ENCODE measurements at regions not wholly inside any gene's neighbourhood (a gene's known extent, or its start where the extent isn't known, plus 50 kb on each side); places are given as distances from the start of the nearest gene placed in this dataset.
"Not testable (repeated sequence)": the region's sequence is repeated elsewhere in the genome, so short reads cannot be mapped to it uniquely, and the experiment has no call there.

GRCh38 chrX:14344172-14344940 is 185.0 kb upstream of the GLRA2 start:
- no peak for DNase-seq
- 35 to 63% (median 37%) methylated on average over 3 of the region's 3 CpGs for WGBS, 3 donors
- Histone ChIP-seq H3K27me3 (ENCODE audit: control insufficient read depth in 3 of 3, insufficient read depth in 3 of 3, low read length in 3 of 3) (no peaks in the 10 kb centered on the region), H3K27ac (ENCODE audit: low read depth in 1 of 3, low read length in 2 of 3) (no peak overlapping the region), H3K4me1 (ENCODE audit: control insufficient read depth in 3 of 3, insufficient read depth in 2 of 3, low read depth in 1 of 3, low read length in 2 of 3) (no peaks in the 10 kb centered on the region), H3K9me3 (ENCODE audit: control insufficient read depth in 2 of 2, insufficient read depth in 1 of 2, low read depth in 1 of 2, low read length in 1 of 2) (no peaks in the 10 kb centered on the region), H3K4me3 (ENCODE audit: low read depth in 1 of 3, low read length in 3 of 3) (no peak overlapping the region), H3K36me3 (ENCODE audit: control insufficient read depth in 3 of 3, insufficient read depth in 2 of 3, low read depth in 1 of 3, low read length in 3 of 3) (no peaks in the 10 kb centered on the region)
- FAIRE-seq, result no peak

DNA sequence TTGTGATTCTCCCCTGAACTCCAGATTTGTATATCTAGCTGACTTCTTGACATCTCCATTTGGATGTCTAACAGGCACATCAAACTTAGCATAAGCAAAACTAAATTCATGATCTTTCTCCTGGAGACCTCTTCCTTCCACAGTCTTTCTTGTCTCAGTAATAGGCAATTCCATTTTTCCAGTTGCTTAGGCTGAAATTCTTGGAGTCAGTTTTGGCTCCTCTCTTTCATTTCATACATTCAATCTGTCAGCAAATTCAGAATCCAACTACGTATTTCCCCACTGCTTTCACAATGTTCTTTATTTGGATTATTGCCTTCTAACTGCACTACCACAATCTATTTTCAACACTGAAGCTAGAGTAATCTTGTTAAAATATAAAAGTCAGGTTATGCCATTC is 219.9 kb upstream of the GLRA2 start:
- H3K36me3 ChIP-seq (ENCODE audit: control insufficient read depth in 3 of 3, insufficient read depth in 2 of 3, low read depth in 1 of 3, low read length in 3 of 3), result no peaks in the 10 kb centered on the region
- FAIRE-seq, result no peak
- no peaks in the 10 kb centered on the region for H3K9me3 ChIP-seq (ENCODE audit: control insufficient read depth in 2 of 2, insufficient read depth in 1 of 2, low read depth in 1 of 2, low read length in 1 of 2)
- no peaks in the 10 kb centered on the region for H3K27me3 ChIP-seq (ENCODE audit: control insufficient read depth in 3 of 3, insufficient read depth in 3 of 3, low read length in 3 of 3)
- no peak overlapping the region for H3K27ac ChIP-seq (ENCODE audit: low read depth in 1 of 3, low read length in 2 of 3)
- 75 to 89% (median 86%) methylated on average over 1 of the region's 1 CpG for WGBS, 3 donors
- H3K4me1 ChIP-seq (ENCODE audit: control insufficient read depth in 3 of 3, insufficient read depth in 2 of 3, low read depth in 1 of 3, low read length in 2 of 3), result no peaks in the 10 kb centered on the region
- no peak overlapping the region for H3K4me3 ChIP-seq (ENCODE audit: low read depth in 1 of 3, low read length in 3 of 3)
- no peak for DNase-seq

DNA sequence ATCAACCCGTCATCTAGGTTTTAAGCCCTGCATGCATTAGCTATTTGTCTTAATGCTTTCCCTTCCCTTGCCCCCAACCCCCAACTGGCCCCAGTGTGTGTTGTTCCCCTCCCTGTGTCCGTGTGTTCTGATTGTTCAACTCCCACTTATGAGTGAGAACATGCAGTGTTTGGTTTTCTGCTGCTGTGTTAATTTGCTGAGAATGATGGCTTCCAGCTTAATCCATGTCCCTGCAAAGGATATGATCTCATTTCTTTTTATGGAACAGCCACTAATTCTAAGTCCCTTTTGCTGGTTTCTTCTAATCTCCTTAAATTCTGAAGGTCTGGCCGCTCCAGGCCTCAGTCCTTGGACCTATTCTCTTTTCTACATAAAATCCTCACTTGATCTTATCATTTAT is 220.4 kb upstream of the GLRA2 start:
- not testable (repeated sequence) for H3K27ac ChIP-seq (ENCODE audit: low read depth in 1 of 3, low read length in 2 of 3); DNase-seq; H3K36me3 ChIP-seq (ENCODE audit: control insufficient read depth in 3 of 3, insufficient read depth in 2 of 3, low read depth in 1 of 3, low read length in 3 of 3); H3K27me3 ChIP-seq (ENCODE audit: control insufficient read depth in 3 of 3, insufficient read depth in 3 of 3, low read length in 3 of 3); FAIRE-seq; H3K4me3 ChIP-seq (ENCODE audit: low read depth in 1 of 3, low read length in 3 of 3); H3K9me3 ChIP-seq (ENCODE audit: control insufficient read depth in 2 of 2, insufficient read depth in 1 of 2, low read depth in 1 of 2, low read length in 1 of 2); H3K4me1 ChIP-seq (ENCODE audit: control insufficient read depth in 3 of 3, insufficient read depth in 2 of 3, low read depth in 1 of 3, low read length in 2 of 3)
- WGBS, 3 donors, result 73 to 75% (median 74%) methylated on average over 3 of the region's 3 CpGs

DNA sequence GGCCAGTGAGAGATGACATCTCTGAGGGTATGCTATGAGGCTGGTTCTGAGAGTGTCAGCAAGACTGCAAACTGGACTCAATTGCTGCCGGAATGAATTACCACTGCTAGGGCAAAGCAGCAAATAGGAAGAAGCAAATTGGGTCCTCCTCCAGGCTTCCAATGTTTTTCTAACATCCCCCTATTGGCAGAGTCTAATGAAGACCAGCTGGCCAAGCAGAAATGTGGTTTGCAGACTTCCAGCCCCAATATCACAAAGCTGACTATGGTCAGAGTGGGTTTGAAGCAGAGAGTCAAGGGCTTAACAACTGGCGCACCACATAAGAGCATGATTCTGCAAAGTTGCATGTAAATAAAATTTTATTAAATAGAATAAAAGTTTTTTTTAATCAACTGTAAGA is 225.4 kb upstream of the GLRA2 start:
- DNase-seq (no peak), FAIRE-seq (no peak)
- no peaks in the 10 kb centered on the region for H3K9me3 ChIP-seq (ENCODE audit: control insufficient read depth in 2 of 2, insufficient read depth in 1 of 2, low read depth in 1 of 2, low read length in 1 of 2)
- no peaks in the 10 kb centered on the region for H3K36me3 ChIP-seq (ENCODE audit: control insufficient read depth in 3 of 3, insufficient read depth in 2 of 3, low read depth in 1 of 3, low read length in 3 of 3)
- 96 to 98% (median 97%) methylated on average over 2 of the region's 2 CpGs for WGBS, 3 donors
- no peak overlapping the region for H3K27ac ChIP-seq (ENCODE audit: low read depth in 1 of 3, low read length in 2 of 3)
- no peaks in the 10 kb centered on the region for H3K27me3 ChIP-seq (ENCODE audit: control insufficient read depth in 3 of 3, insufficient read depth in 3 of 3, low read length in 3 of 3)
- H3K4me1 ChIP-seq (ENCODE audit: control insufficient read depth in 3 of 3, insufficient read depth in 2 of 3, low read depth in 1 of 3, low read length in 2 of 3), result no peaks in the 10 kb centered on the region
- no peak overlapping the region for H3K4me3 ChIP-seq (ENCODE audit: low read depth in 1 of 3, low read length in 3 of 3)

- not testable (repeated sequence) for H3K4me1 ChIP-seq (ENCODE audit: control insufficient read depth in 3 of 3, insufficient read depth in 2 of 3, low read depth in 1 of 3, low read length in 2 of 3); FAIRE-seq; H3K9me3 ChIP-seq (ENCODE audit: control insufficient read depth in 2 of 2, insufficient read depth in 1 of 2, low read depth in 1 of 2, low read length in 1 of 2); H3K4me3 ChIP-seq (ENCODE audit: low read depth in 1 of 3, low read length in 3 of 3); H3K27me3 ChIP-seq (ENCODE audit: control insufficient read depth in 3 of 3, insufficient read depth in 3 of 3, low read length in 3 of 3); H3K27ac ChIP-seq (ENCODE audit: low read depth in 1 of 3, low read length in 2 of 3); H3K36me3 ChIP-seq (ENCODE audit: control insufficient read depth in 3 of 3, insufficient read depth in 2 of 3, low read depth in 1 of 3, low read length in 3 of 3); DNase-seq
- 93 to 94% (median 94%) methylated on average over 18 to 28 of the region's 28 CpGs for WGBS, 3 donors
Observed at GRCh38 chrX:14302561-14302960, 226.8 kb upstream of the GLRA2 start.

GRCh38 chrX:14300376-14300775 is 229.0 kb upstream of the GLRA2 start:
- Histone ChIP-seq H3K27ac (ENCODE audit: low read depth in 1 of 3, low read length in 2 of 3) (no peak overlapping the region), H3K36me3 (ENCODE audit: control insufficient read depth in 3 of 3, insufficient read depth in 2 of 3, low read depth in 1 of 3, low read length in 3 of 3) (no peaks in the 10 kb centered on the region), H3K27me3 (ENCODE audit: control insufficient read depth in 3 of 3, insufficient read depth in 3 of 3, low read length in 3 of 3) (no peaks in the 10 kb centered on the region), H3K9me3 (ENCODE audit: control insufficient read depth in 2 of 2, insufficient read depth in 1 of 2, low read depth in 1 of 2, low read length in 1 of 2) (no peaks in the 10 kb centered on the region), H3K4me1 (ENCODE audit: control insufficient read depth in 3 of 3, insufficient read depth in 2 of 3, low read depth in 1 of 3, low read length in 2 of 3) (no peaks in the 10 kb centered on the region), H3K4me3 (ENCODE audit: low read depth in 1 of 3, low read length in 3 of 3) (no peak overlapping the region)
- no peak for FAIRE-seq
- 71 to 92% (median 79%) methylated on average over 2 of the region's 2 CpGs for WGBS, 3 donors
- no peak for DNase-seq

DNA sequence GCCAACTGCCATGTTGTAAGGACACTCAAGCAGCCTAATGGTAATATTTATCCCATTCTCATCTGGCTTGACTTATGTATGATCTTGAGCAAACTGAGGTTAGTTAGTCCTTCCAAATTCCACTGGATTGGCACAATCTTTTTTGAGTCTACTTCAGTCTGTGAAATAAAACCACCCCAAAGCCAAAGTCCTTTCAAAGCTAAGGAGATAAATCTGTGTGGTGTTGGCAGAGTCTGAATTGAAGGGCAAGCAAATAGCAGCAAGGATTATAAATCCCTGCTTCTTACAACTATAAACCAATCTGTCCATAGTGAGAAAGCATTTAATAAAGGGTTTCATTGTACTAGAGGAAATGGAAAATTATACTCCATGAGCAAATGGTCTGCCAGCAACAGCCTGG is 233.9 kb upstream of the GLRA2 start:
- Histone ChIP-seq H3K4me1 (ENCODE audit: control insufficient read depth in 3 of 3, insufficient read depth in 2 of 3, low read depth in 1 of 3, low read length in 2 of 3) (no peaks in the 10 kb centered on the region), H3K27me3 (ENCODE audit: control insufficient read depth in 3 of 3, insufficient read depth in 3 of 3, low read length in 3 of 3) (no peaks in the 10 kb centered on the region), H3K4me3 (ENCODE audit: low read depth in 1 of 3, low read length in 3 of 3) (no peak overlapping the region), H3K36me3 (ENCODE audit: control insufficient read depth in 3 of 3, insufficient read depth in 2 of 3, low read depth in 1 of 3, low read length in 3 of 3) (no peaks in the 10 kb centered on the region), H3K9me3 (ENCODE audit: control insufficient read depth in 2 of 2, insufficient read depth in 1 of 2, low read depth in 1 of 2, low read length in 1 of 2) (no peaks in the 10 kb centered on the region), H3K27ac (ENCODE audit: low read depth in 1 of 3, low read length in 2 of 3) (no peak overlapping the region)
- DNase-seq (no peak), FAIRE-seq (no peak)

DNA sequence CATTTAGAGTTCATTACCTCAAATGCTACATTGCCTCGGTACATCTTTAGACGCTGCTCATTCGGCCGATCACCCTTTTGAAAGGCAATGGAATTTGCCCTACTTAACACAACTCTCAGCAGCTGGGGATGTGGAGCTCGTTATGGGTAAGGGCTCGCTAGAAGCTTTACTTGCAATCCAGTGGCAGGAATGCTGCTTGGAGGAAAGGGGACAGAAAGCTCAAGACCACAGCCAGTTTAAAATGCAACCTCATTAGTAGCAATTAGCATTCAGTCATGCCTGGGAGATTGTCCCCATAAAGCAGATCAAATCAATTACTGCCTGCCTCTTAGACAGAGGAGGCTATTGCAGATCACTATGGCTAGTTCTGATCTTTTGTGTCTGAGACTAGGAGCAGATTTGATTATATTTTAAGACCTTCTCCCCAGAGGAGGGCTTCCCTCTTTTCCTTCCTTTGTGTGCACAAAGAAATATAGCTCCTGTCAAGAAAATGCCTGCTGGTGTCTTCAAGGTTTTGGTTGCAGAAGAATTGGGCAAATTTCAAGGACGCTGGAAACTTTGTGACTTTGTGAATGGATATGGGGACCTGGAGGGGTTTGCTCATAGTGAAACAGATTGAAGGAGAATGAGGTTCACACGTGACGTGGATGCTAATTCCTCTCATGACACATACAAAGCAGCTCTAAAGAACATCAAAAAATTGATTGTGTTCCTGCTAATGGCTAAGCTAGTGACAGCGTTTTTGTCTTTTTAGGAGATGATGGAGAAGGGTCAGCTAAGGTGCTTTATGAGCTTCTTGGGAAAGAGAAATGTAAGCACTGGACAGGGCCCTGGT is 237.5 kb upstream of the GLRA2 start:
- no peaks in the 10 kb centered on the region for H3K27me3 ChIP-seq (ENCODE audit: control insufficient read depth in 3 of 3, insufficient read depth in 3 of 3, low read length in 3 of 3)
- H3K27ac ChIP-seq (ENCODE audit: low read depth in 1 of 3, low read length in 2 of 3), result no peak overlapping the region
- no peak overlapping the region for H3K4me3 ChIP-seq (ENCODE audit: low read depth in 1 of 3, low read length in 3 of 3)
- 67 to 83% (median 72%) methylated on average over 10 of the region's 10 CpGs for WGBS, 3 donors
- H3K9me3 ChIP-seq (ENCODE audit: control insufficient read depth in 2 of 2, insufficient read depth in 1 of 2, low read depth in 1 of 2, low read length in 1 of 2), result no peaks in the 10 kb centered on the region
- FAIRE-seq (no peak), DNase-seq (no peak)
- H3K4me1 ChIP-seq (ENCODE audit: control insufficient read depth in 3 of 3, insufficient read depth in 2 of 3, low read depth in 1 of 3, low read length in 2 of 3), result no peaks in the 10 kb centered on the region
- no peaks in the 10 kb centered on the region for H3K36me3 ChIP-seq (ENCODE audit: control insufficient read depth in 3 of 3, insufficient read depth in 2 of 3, low read depth in 1 of 3, low read length in 3 of 3)

Data from small intestine (tissue), 7 donors.